IMR-90 (cell line): ENCODE measurements at regions not wholly inside any gene's neighbourhood (a gene's known extent, or its start where the extent isn't known, plus 50 kb on each side); places are given as distances from the start of the nearest gene placed in this dataset.

Experiments
- ATAC-seq: fragments of 200-7000 bp; cut with Tn5 transposase; 2 replicates; pipeline ENCODE4 v1.9.1; 2020; ENCODE audit warnings: low read depth, mild to moderate bottlenecking, moderate library complexity
- BruUV-seq: library from RNA; stranded (reverse); fragments of 400-500 nt; replicated peaks from 2 replicates; lab custom pipeline; 2021; lab: Mats Ljungman, UMichigan
- CTCF ChIA-PET: fragments of 300-600 bp; formaldehyde crosslinking; extraction: SDS; loops from one replicate; lab custom pipeline; 2021; ENCODE audit warnings: antibody characterized with exemption; lab: Yijun Ruan, JAX
- POLR2A ChIA-PET: fragments of 300-600 bp; sonication (Branson Sonifier 250); formaldehyde crosslinking; loops from one replicate; lab custom pipeline; 2022; ENCODE audit warnings: antibody characterized with exemption; ENCODE audit not compliant: unreplicated experiment; lab: Charles Lee
- DNase-seq: peaks from one replicate; pipeline ENCODE4 v3.0.0; 2013
- H2AFZ ChIP-seq: replicated peaks from 2 replicates; pipeline ENCODE3; 2013; ENCODE audit warnings: low read length, mild to moderate bottlenecking; ENCODE audit not compliant: poor library complexity
- H2AK5ac ChIP-seq: 2 replicates; pipeline ENCODE4 v1.6.1; 2013; ENCODE audit warnings: low read depth, low read length, inconsistent platforms
- H2AK9ac ChIP-seq: replicated peaks from 2 replicates; pipeline ENCODE3; 2013; ENCODE audit warnings: mild to moderate bottlenecking, low read depth, low read length, moderate library complexity; ENCODE audit not compliant: poor library complexity
- H2BK120ac ChIP-seq: 2 replicates; pipeline ENCODE4 v1.6.1; 2013; ENCODE audit warnings: low read depth, low read length, inconsistent platforms
- H2BK15ac ChIP-seq: 3 replicates; pipeline ENCODE4 v1.6.1; 2013; ENCODE audit warnings: low read depth, low read length, inconsistent platforms
- H2BK20ac ChIP-seq: 2 replicates; pipeline ENCODE4 v1.6.1; 2013; ENCODE audit warnings: low read depth, mild to moderate bottlenecking, inconsistent platforms, low read length, moderate library complexity
- H2BK5ac ChIP-seq: 2 replicates; pipeline ENCODE4 v1.6.1; 2013; ENCODE audit warnings: mild to moderate bottlenecking, low read depth, low read length, inconsistent platforms; ENCODE audit not compliant: poor library complexity, severe bottlenecking
- H3K14ac ChIP-seq: replicated peaks from 2 replicates; pipeline ENCODE4 v1.6.1; 2013; ENCODE audit warnings: low read depth, low read length, inconsistent platforms
- H3K18ac ChIP-seq: 2 replicates; pipeline ENCODE4 v1.6.1; 2013; ENCODE audit warnings: low read depth, low read length, control low read depth
- H3K23ac ChIP-seq: 2 replicates; pipeline ENCODE4 v1.6.1; 2013; ENCODE audit warnings: low read depth, low read length, inconsistent platforms
- H3K27ac ChIP-seq: 2 replicates; pipeline ENCODE4 v1.5.1; 2013; ENCODE audit warnings: mild to moderate bottlenecking, control low read depth, low read length; ENCODE audit not compliant: insufficient read depth
- H3K27me3 ChIP-seq: 2 replicates; pipeline ENCODE4 v1.6.1; 2013; ENCODE audit warnings: low read length; ENCODE audit not compliant: control insufficient read depth, insufficient read depth
- H3K36me3 ChIP-seq: 2 replicates; pipeline ENCODE4 v1.6.1; 2013; ENCODE audit warnings: low read length, mixed read lengths; ENCODE audit not compliant: control insufficient read depth, insufficient read depth
- H3K4ac ChIP-seq: 2 replicates; pipeline ENCODE4 v1.6.1; 2013; ENCODE audit warnings: low read depth, low read length, inconsistent platforms
- H3K4me1 ChIP-seq: 2 replicates; pipeline ENCODE4 v1.6.1; 2013; ENCODE audit warnings: low read length, mixed read lengths; ENCODE audit not compliant: control insufficient read depth, insufficient read depth
- H3K4me2 ChIP-seq: 2 replicates; pipeline ENCODE4 v1.6.1; 2013; ENCODE audit warnings: low read depth, mild to moderate bottlenecking, control low read depth, low read length, moderate library complexity
- H3K4me3 ChIP-seq: 2 replicates; pipeline ENCODE4 v1.5.1; 2013; ENCODE audit warnings: low read depth, mild to moderate bottlenecking, control low read depth, low read length, moderate library complexity; ENCODE audit not compliant: insufficient read depth
- H3K56ac ChIP-seq: 2 replicates; pipeline ENCODE4 v1.6.1; 2013; ENCODE audit warnings: low read length, inconsistent platforms; ENCODE audit not compliant: insufficient read depth; ENCODE audit errors: extremely low read depth
- H3K79me1 ChIP-seq, 2 experiments: 2 replicates each; pipeline ENCODE4 v1.6.1; 2013; ENCODE audit warnings: low read length in 2 of 2, inconsistent platforms in 1 of 2, low read depth in 1 of 2
- H3K9ac ChIP-seq: 2 replicates; pipeline ENCODE4 v1.6.1; 2013; ENCODE audit warnings: low read depth, low read length, control low read depth
- H3K9me1 ChIP-seq: 2 replicates; pipeline ENCODE4 v1.6.1; 2013; ENCODE audit warnings: low read length, inconsistent platforms; ENCODE audit not compliant: insufficient read depth
- H3K9me3 ChIP-seq: 2 replicates; pipeline ENCODE4 v1.6.1; 2013; ENCODE audit warnings: low read length; ENCODE audit not compliant: control insufficient read depth, insufficient read depth
- H4K20me1 ChIP-seq: 2 replicates; pipeline ENCODE4 v1.6.1; 2013; ENCODE audit warnings: low read length, inconsistent platforms; ENCODE audit not compliant: insufficient read depth
- H4K5ac ChIP-seq: 2 replicates; pipeline ENCODE4 v1.6.1; 2013; ENCODE audit warnings: mild to moderate bottlenecking, low read depth, low read length, control low read depth
- H4K8ac ChIP-seq, 2 experiments: 2 replicates each; pipeline ENCODE4 v1.6.1; 2013; ENCODE audit warnings: low read depth in 2 of 2, low read length in 2 of 2, control low read depth in 1 of 2, inconsistent platforms in 1 of 2
- H4K91ac ChIP-seq: 2 replicates; pipeline ENCODE4 v1.6.1; 2013; ENCODE audit warnings: low read depth, low read length, inconsistent platforms; ENCODE audit not compliant: insufficient read depth
- BHLHE40 ChIP-seq: fragments of 150-350 bp; IDR thresholded peaks from 2 replicates; pipeline ENCODE4 v1.6.1; 2016; ENCODE audit warnings: mild to moderate bottlenecking, low read depth, low read length
- CEBPB ChIP-seq: IDR thresholded peaks from 2 replicates; pipeline ENCODE4 v1.6.1; 2012; ENCODE audit warnings: low read depth, low read length, improper control_type of control experiment
- CHD1 ChIP-seq: IDR thresholded peaks from 2 replicates; pipeline ENCODE4 v1.6.1; 2012; ENCODE audit warnings: low read depth, low read length, improper control_type of control experiment
- FOS ChIP-seq: fragments of 150-350 bp; IDR thresholded peaks from 2 replicates; pipeline ENCODE4 v1.6.1; 2016; ENCODE audit warnings: low read depth, low read length
- MAFK ChIP-seq: IDR thresholded peaks from 2 replicates; pipeline ENCODE4 v1.6.1; 2012; ENCODE audit warnings: low read depth, low read length, improper control_type of control experiment
- MAZ ChIP-seq: IDR thresholded peaks from 2 replicates; pipeline ENCODE4 v1.6.1; 2012; ENCODE audit warnings: low read depth, mild to moderate bottlenecking, low read length, improper control_type of control experiment, moderate library complexity, borderline replicate concordance
- MXI1 ChIP-seq: IDR thresholded peaks from 2 replicates; pipeline ENCODE4 v1.6.1; 2012; ENCODE audit warnings: low read depth, mild to moderate bottlenecking, low read length, moderate library complexity, borderline replicate concordance
- NFE2L2 ChIP-seq: fragments of 150-350 bp; IDR thresholded peaks from 2 replicates; pipeline ENCODE4 v1.6.1; 2016; ENCODE audit warnings: low read depth, mild to moderate bottlenecking, low read length
- POLR2A ChIP-seq: IDR thresholded peaks from 2 replicates; pipeline ENCODE4 v1.6.1; 2012; ENCODE audit warnings: mild to moderate bottlenecking, low read depth, low read length
- RAD21 ChIP-seq: IDR thresholded peaks from 2 replicates; pipeline ENCODE4 v1.6.1; 2012; ENCODE audit warnings: low read length, improper control_type of control experiment
- RCOR1 ChIP-seq: IDR thresholded peaks from 2 replicates; pipeline ENCODE4 v1.6.1; 2012; ENCODE audit warnings: mild to moderate bottlenecking, low read length, improper control_type of control experiment; ENCODE audit not compliant: insufficient replicate concordance
- RFX5 ChIP-seq: IDR thresholded peaks from 2 replicates; pipeline ENCODE4 v1.8.0; 2012; ENCODE audit warnings: low read depth, mild to moderate bottlenecking, low read length, moderate library complexity
- SMC3 ChIP-seq: fragments of 150-350 bp; IDR thresholded peaks from 2 replicates; pipeline ENCODE4 v1.6.1; 2016; ENCODE audit warnings: low read depth, mild to moderate bottlenecking, antibody characterized with exemption, low read length, moderate library complexity
- WGBS, 2 experiments: methylation state at CpG; one replicate each; pipeline versions ENCODE4 v1.1.5 to v1.1.7; 2013; ENCODE audit warnings: missing lambda C conversion rate in 2 of 2; ENCODE audit not compliant: insufficient read length in 1 of 2; ENCODE audit errors: extremely low coverage in 2 of 2; 5-methylcytosine and 5-hydroxymethylcytosine counted together
- dilution Hi-C: fragments of 300-500 bp; cut with HindIII; formaldehyde crosslinking; loops from one replicate; pipeline ENCODE4 v1.14.3; 2018; ENCODE audit warnings: low sequenced_read_pairs; ENCODE audit not compliant: unreplicated experiment
- in situ Hi-C: fragments of 300-500 bp; cut with MboI; formaldehyde crosslinking; loops from 3 replicates; pipeline ENCODE4 v1.14.3; 2019; ENCODE audit warnings: low sequenced_read_pairs, inconsistent platforms, mixed read lengths
- intact Hi-C: fragments of 100-400 bp; cut with micrococcal nuclease; formaldehyde crosslinking; loops from 2 replicates; pipeline ENCODE4 v1.10.0; 2022
- TF ChIP-seq, protein P1 (sequence below): fragments of 150-350 bp; IDR thresholded peaks from 2 replicates; pipeline ENCODE4 v1.6.1; 2016; ENCODE audit warnings: low read depth, mild to moderate bottlenecking, low read length, moderate library complexity, borderline replicate concordance
- TF ChIP-seq, protein P2 (sequence below): fragments of 150-350 bp; IDR thresholded peaks from 2 replicates; pipeline ENCODE4 v1.6.1; 2017; ENCODE audit warnings: mild to moderate bottlenecking, antibody characterized with exemption, low read length, low read depth
- TF ChIP-seq, protein P3 (sequence below): conservative IDR thresholded peaks from 2 replicates; pipeline ENCODE4 v1.5.1; 2012; ENCODE audit warnings: mild to moderate bottlenecking, low read depth, low read length, improper control_type of control experiment

DNA sequence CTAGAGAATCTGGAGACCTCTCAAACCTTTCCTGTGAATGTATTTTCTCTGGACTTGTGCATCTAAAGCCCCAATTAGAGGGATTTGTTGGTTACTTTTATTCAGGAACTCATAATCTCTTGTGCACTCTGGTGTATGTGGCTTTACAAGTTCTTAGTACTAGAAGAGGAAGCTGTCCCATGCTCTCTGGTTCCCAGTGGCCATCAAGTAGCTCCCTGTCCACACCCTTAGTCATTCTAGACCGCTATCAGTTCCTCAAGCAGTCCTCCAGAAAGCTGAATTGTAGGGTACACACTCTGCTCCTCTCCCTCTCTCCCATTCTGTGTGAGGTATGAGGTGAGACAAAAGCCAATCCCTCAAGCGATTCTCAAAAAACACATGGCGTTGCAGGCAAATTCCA, 470.3 kb downstream of the PTPRC start:
- BruUV-seq, result no TSS peak
- no peak overlapping the region for H3K4ac ChIP-seq
- WGBS, 2 experiments, result no CpG with 5 or more reads among the region's 3 CpGs

More for the DNA sequence above, 470.3 kb downstream of the PTPRC start:
- no peak overlapping the region for H2BK15ac ChIP-seq
- no peak overlapping the region for H2BK5ac ChIP-seq
- no peak overlapping the region for H2AFZ ChIP-seq
- no peaks in the 10 kb centered on the region for H3K9me1 ChIP-seq
- H3K79me1 ChIP-seq, result no peaks in the 10 kb centered on the region
- in situ Hi-C loops (loop anchor here (25.0 kb wide), 1 partner anchor 322 kb away; no protein-coding TSS in a partner anchor), dilution Hi-C loops (no loop called here), intact Hi-C loops (no loop called here)
- H3K56ac ChIP-seq, result no peak overlapping the region
- no peaks in the 10 kb centered on the region for H3K27me3 ChIP-seq
- H2BK120ac ChIP-seq, result no peak overlapping the region
- TF ChIP-seq BHLHE40 (no peak), RFX5 (no peak), RCOR1 (no peak), MAZ (no peak), SMC3 (no peak), POLR2A (no peak), NFE2L2 (no peak), CHD1 (no peak), MAFK (no peak), CEBPB (no peak), MXI1 (no peak), RAD21 (no peak), FOS (no peak)
- TF ChIP-seq, protein P1, sequence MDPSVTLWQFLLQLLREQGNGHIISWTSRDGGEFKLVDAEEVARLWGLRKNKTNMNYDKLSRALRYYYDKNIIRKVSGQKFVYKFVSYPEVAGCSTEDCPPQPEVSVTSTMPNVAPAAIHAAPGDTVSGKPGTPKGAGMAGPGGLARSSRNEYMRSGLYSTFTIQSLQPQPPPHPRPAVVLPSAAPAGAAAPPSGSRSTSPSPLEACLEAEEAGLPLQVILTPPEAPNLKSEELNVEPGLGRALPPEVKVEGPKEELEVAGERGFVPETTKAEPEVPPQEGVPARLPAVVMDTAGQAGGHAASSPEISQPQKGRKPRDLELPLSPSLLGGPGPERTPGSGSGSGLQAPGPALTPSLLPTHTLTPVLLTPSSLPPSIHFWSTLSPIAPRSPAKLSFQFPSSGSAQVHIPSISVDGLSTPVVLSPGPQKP, result no peak
- TF ChIP-seq, protein P2, sequence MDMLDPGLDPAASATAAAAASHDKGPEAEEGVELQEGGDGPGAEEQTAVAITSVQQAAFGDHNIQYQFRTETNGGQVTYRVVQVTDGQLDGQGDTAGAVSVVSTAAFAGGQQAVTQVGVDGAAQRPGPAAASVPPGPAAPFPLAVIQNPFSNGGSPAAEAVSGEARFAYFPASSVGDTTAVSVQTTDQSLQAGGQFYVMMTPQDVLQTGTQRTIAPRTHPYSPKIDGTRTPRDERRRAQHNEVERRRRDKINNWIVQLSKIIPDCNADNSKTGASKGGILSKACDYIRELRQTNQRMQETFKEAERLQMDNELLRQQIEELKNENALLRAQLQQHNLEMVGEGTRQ, result no peak
- TF ChIP-seq, protein P3, sequence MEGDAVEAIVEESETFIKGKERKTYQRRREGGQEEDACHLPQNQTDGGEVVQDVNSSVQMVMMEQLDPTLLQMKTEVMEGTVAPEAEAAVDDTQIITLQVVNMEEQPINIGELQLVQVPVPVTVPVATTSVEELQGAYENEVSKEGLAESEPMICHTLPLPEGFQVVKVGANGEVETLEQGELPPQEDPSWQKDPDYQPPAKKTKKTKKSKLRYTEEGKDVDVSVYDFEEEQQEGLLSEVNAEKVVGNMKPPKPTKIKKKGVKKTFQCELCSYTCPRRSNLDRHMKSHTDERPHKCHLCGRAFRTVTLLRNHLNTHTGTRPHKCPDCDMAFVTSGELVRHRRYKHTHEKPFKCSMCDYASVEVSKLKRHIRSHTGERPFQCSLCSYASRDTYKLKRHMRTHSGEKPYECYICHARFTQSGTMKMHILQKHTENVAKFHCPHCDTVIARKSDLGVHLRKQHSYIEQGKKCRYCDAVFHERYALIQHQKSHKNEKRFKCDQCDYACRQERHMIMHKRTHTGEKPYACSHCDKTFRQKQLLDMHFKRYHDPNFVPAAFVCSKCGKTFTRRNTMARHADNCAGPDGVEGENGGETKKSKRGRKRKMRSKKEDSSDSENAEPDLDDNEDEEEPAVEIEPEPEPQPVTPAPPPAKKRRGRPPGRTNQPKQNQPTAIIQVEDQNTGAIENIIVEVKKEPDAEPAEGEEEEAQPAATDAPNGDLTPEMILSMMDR, result no peak
- H3K4me2 ChIP-seq, result no peak overlapping the region
- H3K9me3 ChIP-seq, result peaks cover 1% of the 10 kb centered on the region; the same call in 1 of the 2 replicates
- no peak for DNase-seq
- H4K91ac ChIP-seq, result no peak overlapping the region
- ChIA-PET POLR2A (interaction anchor here (0.6 kb wide), 1 partner anchor 1340 kb away, joined by 3 read pairs; no protein-coding TSS in a partner anchor), CTCF (no interaction called here)
- no peak overlapping the region for H4K8ac ChIP-seq
- H3K36me3 ChIP-seq, result no peaks in the 10 kb centered on the region
- H3K4me3 ChIP-seq, result no peak overlapping the region
- no peaks in the 10 kb centered on the region for H3K4me1 ChIP-seq
- no peak for ATAC-seq
- no peak overlapping the region for H3K23ac ChIP-seq
- H4K20me1 ChIP-seq, result no peaks in the 10 kb centered on the region
- H2AK9ac ChIP-seq, result no peak overlapping the region
- H3K27ac ChIP-seq, result no peak overlapping the region
- H3K9ac ChIP-seq, result no peak overlapping the region
- no peak overlapping the region for H4K5ac ChIP-seq
- no peak overlapping the region for H3K14ac ChIP-seq
- H2AK5ac ChIP-seq, result no peak overlapping the region
- no peak overlapping the region for H3K18ac ChIP-seq
- no peak overlapping the region for H2BK20ac ChIP-seq
